ENCODE measurements at regions not wholly inside any gene's neighbourhood (a gene's known extent, or its start where the extent isn't known, plus 50 kb on each side); places are given as distances from the start of the nearest gene placed in this dataset.
"Not testable (repeated sequence)": the region's sequence is repeated elsewhere in the genome, so short reads cannot be mapped to it uniquely, and the experiment has no call there.

DNA sequence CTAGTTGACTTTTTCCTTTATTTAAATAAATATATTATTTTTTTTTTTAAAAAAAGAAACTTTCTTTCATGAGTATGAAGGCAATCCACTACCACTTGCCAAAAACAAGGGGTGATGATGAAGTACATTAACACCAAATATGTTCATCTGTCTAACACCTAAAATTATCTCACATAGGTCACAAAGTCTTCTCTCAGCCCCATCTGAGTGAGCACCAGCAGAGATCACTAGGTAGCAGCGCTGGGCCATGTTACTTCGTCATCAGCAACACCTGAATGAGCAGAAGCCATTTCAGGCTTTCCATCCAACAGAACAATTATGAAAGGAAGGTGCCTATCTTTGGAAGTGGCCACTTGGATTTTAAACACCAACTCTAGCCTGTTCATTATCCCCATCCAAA, 811.6 kb upstream of the AMELY start:
- DNase-seq: no peak

- DNase-seq: no peak
These were observed 811.0 kb upstream of the AMELY start for GRCh38 chrY:7722566-7722965.

GRCh38 chrY:7720974-7721373, 809.4 kb upstream of the AMELY start:
- DNase-seq: no peak

DNA sequence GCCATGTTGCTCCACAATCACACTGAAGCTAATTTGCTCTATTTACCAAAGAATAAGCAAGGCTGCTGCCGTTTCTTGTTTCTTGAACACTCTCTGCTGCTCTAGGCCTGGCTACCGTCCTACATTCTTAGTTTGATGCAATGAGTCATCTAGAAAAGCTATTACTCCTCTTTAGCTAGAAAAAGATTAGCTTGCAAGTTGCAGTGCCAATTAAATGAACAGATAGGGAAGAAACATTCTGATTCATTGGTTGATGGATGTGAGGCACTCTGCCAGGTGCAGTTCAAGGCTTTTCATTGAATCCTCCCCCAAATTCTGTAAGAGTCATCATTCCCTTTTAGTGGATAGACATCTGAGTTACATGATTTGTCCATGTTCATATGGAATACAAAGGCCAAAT, 807.7 kb upstream of the AMELY start:
- DNase-seq: peak; percentile 80

GRCh38 chrY:7718626-7719025, 807.1 kb upstream of the AMELY start:
- peak; percentile 88 for DNase-seq

- peak; percentile 30 for DNase-seq
These were observed 806.6 kb upstream of the AMELY start for GRCh38 chrY:7718126-7718525.

- peak; percentile 73 for DNase-seq
These were observed 802.9 kb upstream of the AMELY start for GRCh38 chrY:7714426-7714825.

GRCh38 chrY:7713738-7714137, 802.2 kb upstream of the AMELY start:
- not testable (repeated sequence) for DNase-seq

- DNase-seq: peak; percentile 72
These were observed 800.7 kb upstream of the AMELY start for GRCh38 chrY:7712289-7712688.

- DNase-seq: peak; percentile 39
These were observed 792.1 kb upstream of the AMELY start for GRCh38 chrY:7703578-7704140.

DNA sequence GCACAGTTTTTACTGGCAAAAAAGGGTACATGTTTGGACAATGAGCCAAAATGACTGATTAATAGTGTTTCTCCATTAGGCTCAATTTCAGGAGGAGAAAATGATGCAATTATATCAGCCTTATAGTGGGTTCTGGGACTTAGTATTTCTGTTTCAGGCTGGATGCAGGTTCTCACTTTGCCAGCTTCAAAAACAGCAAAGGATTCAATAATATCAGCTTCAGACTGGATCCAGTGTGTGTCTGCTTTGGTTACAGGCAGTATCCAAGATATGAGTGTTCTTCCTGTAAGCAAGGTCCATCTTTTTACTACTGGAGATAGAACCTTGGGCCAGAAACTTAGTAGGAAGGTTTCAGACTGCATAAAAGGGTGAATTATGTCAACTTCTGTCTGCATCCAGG, 790.9 kb upstream of the AMELY start:
- no peak for DNase-seq

GRCh38 chrY:7701676-7702075, 790.1 kb upstream of the AMELY start:
- no peak for DNase-seq

DNA sequence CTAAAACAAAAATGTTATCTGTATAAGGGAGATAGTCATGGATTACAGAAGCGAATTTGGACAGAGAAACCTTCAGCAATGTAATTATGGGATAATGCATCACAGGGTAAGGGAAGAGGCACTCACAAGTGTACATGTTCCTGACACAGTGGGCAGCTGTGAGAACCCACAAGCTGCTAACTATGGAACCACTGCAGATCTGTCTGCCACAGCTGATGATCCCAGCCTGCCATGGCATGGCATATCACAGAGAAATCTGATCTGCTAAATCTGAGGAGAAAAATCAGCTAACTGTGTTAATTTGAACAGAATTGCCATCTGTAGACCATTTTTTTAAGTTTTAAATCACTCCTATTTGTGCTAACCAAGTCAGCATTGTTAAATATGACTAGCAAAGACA, 786.0 kb upstream of the AMELY start:
- DNase-seq: no peak

GRCh38 chrY:7692701-7693100, 781.1 kb upstream of the AMELY start:
- no peak for DNase-seq

GRCh38 chrY:7687086-7687485, 775.5 kb upstream of the AMELY start:
- DNase-seq: peak; percentile 76

- no peak for DNase-seq
These were observed 773.0 kb upstream of the AMELY start for GRCh38 chrY:7684546-7684945.

DNA sequence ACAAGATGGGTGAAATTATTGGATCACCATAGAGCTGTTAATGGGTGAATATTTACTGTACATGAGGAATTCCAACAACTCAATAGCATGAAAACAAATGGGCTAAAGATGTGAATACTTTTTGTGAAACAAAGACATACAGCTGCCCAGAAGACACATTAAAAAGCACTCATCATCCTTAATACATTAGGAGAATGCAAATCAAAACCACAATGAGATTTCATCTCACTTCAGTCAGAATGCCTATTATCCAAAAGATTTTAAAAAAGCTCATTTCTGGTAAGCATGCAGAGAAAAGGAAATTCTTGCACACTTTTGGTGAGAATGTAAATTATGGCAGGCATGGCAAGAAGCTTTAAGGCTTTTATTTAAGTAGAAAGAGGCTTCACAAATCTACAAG, 770.8 kb upstream of the AMELY start:
- peak; percentile 90 for DNase-seq

- DNase-seq: no peak
These were observed 769.9 kb upstream of the AMELY start for GRCh38 chrY:7681426-7681825.

DNA sequence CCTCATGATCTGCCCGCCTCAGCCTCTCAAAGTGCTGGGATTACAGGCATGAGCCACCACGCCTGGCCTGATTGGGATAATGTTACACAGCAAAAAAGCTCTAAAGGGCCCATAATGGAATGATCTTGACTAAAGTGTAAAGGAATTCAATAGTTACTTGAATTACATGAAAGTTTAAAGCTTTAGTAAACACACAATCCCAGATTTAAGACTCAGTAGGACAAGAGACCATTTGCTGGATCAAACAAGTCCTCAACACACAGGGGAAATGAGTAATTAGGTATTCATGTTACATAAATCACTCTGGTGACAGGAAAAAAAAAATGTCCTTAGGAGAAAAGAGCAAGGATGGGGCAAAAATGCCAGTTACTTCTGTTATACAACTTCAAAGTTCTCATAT, 762.9 kb upstream of the AMELY start:
- peak; percentile 80 for DNase-seq

- no peak for DNase-seq
These were observed 761.2 kb upstream of the AMELY start for GRCh38 chrY:7672796-7673195.

- no peak for DNase-seq
These were observed 751.7 kb upstream of the AMELY start for GRCh38 chrY:7663261-7663660.

DNA sequence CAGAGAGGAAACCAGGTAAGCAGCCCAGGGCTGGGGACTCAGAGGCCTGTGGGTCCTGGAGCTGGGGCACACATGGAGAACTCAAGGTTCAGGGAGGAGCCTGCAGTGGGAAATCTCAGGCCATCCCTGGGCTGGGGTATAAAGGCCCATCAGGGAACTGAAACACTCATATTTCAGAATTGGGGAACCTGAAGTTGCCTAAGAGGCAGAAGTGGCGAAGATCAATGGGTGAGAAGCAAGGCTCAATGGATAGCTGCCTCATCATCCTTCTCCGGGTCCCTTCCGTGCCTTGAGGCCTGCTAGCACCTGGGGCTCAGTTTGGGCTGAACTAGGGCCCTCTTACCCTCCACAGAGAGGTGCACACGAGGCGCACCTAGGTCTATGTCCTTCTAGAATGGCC, 747.5 kb upstream of the AMELY start:
- DNase-seq: no peak

DNA sequence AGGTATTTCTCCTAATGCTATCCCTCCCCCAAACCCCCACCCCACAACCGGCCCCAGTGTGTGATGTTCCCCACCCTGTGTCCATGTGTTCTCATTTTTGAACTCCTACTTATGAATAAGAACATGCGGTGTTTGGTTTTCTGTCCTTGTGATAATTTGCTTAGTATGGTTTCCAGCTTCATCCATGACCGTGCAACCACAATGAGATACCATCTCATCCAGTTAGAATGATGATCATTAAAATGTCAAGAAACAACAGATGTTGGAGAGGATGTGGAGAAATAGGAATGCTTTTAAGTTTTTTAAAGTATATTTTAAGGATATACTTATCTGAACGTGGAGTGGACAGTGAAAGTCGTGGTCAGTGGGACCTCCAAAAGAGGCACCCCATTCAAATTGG, 745.0 kb upstream of the AMELY start:
- no peak for DNase-seq

GRCh38 chrY:7654985-7655384, 743.4 kb upstream of the AMELY start:
- no peak for DNase-seq

DNA sequence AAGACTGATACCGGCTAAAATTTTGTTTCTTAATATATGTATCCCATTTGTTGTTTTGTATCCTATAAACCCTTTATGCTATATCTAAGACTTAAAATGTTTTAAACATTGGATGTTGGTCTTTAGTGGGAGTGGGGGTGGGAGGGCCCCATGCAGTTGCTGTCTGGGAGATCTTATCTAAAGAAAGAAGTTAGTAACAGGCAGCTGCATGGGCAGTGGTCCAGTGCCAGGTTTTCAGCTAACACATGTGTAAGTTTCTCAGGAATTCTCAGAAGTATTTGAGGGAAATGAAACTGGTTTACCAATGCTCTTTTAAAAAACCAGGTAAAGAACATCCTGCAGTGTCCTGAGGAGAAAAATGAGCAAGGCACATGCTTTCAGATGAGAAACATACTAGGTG, 738.3 kb upstream of the AMELY start:
- DNase-seq: not testable (repeated sequence)
